Right hindlimb (tissue), 1 donor: ENCODE measurements at regions not wholly inside any gene's neighbourhood (a gene's known extent, or its start where the extent isn't known, plus 50 kb on each side); places are given as distances from the start of the nearest gene placed in this dataset.

Source experiments
- DNase-seq: peaks from one replicate; pipeline ENCODE4 v3.0.0-alpha.2; 2018

GRCh38 chr1:194288238-194288637 is 1101.8 kb upstream of the B3GALT2 start:
- no peak for DNase-seq

GRCh38 chr1:194281376-194281775 is 1095.0 kb upstream of the B3GALT2 start:
- DNase-seq, result no peak

DNA sequence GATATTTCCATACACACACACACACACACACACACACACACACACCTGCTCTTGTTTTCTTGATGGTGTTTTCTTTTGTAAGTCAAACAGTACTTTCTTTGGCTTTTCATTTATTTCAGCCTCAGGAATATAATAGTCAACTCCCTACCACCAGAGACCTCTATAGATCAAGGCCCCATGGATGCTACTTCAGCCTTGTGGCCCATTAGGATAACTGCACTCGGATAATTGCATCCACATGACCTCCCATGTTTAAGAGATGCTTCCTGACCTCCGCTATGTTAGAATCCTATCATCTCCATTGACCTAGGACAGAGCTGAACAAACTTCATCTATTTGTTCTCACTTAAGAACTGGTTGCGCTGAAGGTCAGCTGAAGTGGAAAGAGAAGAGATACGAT is 1094.0 kb upstream of the B3GALT2 start:
- no peak for DNase-seq

DNA sequence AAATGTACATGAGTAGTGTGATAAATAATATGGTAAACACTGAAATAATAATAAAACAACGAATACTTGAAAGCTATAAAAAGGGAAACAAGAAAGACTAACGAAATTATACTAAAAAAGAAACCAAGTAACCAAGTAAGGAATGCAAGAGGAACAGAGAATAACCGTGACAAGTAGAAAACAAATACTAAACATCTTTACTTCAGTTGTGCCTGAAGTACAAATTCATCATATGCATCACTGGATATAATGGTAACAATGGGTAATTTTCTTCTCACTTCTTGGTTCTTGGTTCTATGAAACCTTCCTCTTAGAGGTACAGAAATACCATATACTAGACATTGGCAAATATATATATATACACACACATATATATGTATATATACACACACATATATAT is 1093.6 kb upstream of the B3GALT2 start:
- no peak for DNase-seq

DNA sequence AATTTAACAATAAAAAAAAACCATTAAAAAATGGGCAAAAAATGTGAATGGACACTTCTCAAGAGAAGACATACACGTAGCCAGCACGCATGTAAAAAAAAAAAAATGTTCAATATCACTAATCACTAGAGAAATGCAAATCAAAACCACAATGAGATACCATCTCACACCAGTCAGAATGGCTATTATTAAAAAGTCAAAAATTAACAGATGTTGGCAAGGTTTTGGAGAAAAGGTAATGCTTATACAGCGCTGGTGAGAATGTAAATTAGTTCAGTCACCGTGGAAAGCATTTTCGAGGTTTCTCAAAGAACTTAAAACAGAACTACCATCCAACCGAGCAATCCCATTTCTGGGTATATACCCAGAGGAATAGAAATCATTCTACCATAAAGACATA is 1091.5 kb upstream of the B3GALT2 start:
- no peak for DNase-seq

DNA sequence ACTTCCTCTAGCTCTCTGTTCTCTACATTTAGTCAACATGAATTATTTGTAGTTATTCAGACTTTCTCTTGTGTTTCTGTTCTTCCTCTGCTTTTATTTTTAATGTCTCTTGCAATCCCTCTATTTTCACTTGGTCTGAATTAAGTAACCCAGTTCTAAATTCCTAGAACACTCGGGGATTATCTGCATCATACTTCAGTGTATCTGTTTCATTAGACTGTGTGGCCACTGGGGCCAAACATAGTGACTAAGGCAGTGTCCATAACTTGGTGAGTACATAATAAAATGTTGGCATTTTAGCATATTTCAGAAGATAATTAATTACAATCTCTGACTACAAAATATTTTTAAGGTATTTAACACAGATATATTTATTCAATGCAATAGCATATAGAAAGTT is 1087.2 kb upstream of the B3GALT2 start:
- no peak for DNase-seq

GRCh38 chr1:194268839-194269238 is 1082.4 kb upstream of the B3GALT2 start:
- no peak for DNase-seq

DNA sequence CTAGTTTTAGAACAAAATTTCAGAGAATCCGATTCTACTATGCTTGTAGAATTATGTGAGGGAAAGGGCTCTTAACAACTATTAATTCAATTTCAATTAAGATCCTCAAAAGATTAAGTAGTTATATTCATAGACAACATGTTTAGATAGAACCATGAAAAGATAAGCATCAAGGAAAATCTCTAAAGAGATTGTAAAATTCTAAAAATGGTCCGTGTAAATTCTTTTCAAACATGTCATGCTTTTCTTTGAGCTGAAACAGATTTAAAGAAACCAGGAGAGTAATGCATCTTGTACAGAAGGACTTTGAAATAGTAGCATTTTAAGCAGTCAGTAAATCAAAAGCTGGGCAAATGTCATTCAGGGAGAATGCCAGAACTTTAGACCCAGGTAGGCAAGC is 1080.6 kb upstream of the B3GALT2 start:
- no peak for DNase-seq

DNA sequence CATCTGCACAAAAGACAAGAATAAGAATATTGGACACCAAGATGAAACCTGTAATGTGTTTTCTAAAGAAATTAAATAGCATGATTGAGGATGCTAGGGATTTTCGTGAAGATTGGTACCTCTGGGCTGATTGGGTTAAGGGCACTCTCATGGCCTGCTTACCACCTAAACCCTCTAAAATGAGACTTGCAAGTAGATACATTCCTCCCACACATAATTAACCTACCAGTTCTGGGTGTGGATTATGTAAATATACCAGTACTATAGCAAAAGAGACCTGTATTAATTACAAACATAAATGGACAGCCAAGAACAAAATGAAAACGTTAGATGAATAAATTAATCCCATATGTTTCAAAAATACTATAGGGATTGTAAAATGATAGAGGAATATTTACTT is 1069.6 kb upstream of the B3GALT2 start:
- DNase-seq, result no peak

DNA sequence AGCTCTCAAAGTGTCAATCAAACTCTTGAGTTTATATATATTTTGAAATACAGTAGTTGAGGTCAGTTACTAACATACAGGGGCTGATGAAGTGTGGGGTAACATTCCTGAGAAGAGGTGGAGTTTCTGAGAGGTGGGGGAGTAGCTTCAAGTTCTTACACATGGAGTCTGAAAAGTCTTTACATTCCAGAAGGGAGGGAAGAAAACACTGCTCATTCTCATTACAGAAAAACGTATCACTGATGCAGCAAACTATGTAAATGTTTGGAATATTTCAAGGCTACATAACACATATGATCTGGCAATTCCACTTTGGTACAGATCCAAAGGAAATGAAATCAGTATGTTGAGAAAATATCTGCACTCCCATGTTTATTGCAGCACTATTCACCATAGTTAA is 1065.8 kb upstream of the B3GALT2 start:
- DNase-seq, result no peak

GRCh38 chr1:194241215-194241614 is 1054.8 kb upstream of the B3GALT2 start:
- no peak for DNase-seq

DNA sequence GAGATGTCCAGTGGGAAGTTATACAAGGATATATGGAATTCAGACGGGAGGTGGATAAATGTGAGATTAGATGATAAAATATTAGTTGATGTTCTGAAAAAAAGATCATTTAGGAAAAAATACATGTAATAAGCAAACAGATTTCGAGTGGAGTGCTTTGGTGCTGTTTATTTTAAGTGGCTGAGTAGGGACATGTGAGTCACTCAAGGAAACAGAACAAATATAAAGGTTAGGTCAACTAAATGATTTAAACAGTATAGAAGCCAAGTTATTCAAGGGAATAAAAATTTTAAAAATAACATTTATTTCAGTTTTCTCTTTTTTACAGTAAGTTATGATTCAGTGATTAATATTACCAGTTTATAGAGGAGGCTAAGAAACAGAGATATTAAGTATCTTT is 1046.7 kb upstream of the B3GALT2 start:
- DNase-seq, result no peak

DNA sequence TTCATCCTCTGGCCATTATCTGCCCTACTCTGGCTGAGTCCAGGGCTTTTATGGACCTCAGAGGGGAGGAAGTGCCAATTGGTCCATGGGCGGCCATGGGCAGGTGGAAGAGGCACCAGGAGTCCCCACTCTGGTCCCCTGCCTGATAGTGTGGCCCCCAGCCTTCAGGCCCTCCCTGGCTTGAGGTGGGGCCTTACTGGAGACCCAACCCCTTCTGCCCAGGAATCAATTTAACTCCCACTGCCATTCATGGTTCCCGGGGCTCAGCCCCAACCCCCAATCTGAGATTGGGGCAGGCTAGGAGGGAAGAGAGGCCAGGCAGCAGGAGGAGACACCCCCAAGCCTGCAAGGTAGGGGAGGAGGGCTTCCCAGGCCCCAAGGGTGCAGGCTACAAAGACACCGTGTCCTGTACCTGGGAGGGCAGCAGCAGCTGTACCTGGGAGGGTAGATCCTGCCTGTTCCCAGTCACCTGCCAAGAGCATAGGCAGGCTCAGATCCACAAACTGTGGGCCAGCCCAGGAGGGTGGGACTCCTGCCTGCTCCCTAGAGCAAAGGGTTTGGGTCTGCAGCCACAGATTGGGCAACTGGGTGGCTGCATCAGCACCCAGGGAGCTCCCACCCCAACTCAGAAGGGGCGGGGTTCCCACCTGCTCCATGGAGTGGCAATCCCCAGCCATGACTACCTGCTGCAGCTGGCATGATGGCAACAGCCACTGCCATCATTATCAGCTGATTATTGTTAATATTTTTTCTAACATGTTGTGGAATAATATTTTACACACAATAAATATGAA is 1044.1 kb upstream of the B3GALT2 start:
- DNase-seq, result no peak

- no peak for DNase-seq
Measured at GRCh38 chr1:194228427-194228826, 1042.0 kb upstream of the B3GALT2 start.

DNA sequence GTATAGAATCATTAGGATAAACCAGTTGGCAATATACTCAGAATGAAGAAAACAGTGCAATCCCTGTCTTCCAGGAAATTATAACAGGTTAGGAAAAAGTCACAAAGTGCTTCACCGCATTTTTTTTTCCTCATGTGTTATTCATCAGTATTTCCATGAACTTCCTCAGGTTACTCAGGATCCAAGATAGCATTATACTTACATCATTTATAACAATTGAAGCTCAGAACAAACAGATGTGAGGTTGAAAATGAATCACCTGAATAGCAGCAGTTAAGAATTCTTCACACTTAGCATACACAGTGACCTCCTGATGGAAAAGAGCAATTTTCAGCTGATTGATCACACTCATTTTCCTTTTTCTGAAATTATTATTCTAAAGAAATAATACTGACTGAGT is 1040.7 kb upstream of the B3GALT2 start:
- no peak for DNase-seq

GRCh38 chr1:194225821-194226220 is 1039.4 kb upstream of the B3GALT2 start:
- no peak for DNase-seq

DNA sequence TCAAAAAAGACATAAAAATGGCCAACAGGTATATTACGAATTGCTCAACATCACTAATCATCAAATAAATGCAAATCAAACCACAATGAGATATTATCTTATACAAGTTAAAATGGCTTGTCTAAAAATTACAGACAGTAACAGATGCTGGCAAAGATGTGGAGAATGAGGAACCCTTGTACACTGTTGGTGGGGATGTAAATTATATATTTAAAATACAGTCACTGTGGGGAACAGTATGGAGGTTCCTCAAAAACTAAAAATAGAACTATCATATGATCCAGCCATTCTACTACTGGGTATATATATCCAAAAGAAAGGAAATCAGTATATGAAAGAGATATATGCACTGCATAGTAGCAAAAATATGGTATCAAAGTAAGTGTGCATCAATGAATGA is 1037.2 kb upstream of the B3GALT2 start:
- no peak for DNase-seq

GRCh38 chr1:194215448-194215847 is 1029.0 kb upstream of the B3GALT2 start:
- no peak for DNase-seq

DNA sequence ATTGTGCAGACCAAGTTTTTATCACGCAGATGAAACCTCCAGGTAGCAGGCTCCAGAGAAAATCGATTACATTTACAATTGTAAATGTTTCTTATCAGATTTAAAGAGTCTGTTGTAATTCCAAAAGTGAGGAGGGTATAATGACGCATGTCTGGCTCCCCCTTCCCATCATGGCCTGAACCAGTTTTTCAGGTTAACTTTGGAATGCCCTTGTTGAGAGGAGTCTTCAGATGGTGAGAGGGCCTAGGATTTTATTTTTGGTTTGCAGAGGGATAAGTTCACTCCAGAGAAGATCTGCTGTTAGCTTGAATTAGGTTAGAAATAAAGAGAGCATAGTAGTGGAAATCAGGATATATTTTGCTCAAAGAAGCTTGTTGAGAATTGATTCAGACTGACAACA is 1028.3 kb upstream of the B3GALT2 start:
- DNase-seq, result no peak

DNA sequence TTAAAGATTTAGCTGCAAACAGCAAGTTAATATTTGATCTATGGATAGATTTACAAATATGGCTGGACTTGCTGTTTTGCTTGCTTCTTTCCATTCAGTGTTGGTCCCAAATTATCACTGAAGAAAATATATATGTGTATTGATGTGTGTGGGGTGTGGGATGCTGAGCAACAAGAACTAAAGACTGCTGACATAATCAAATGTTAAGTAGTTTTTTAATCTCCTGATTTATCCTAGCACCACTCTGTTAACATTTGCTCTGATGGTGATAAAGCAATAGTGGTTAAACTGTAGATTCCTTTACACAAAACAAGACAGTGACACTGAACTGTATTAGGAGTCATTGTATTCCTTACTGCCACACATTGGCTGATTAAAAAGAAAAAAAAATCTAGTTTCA is 1023.5 kb upstream of the B3GALT2 start:
- no peak for DNase-seq

GRCh38 chr1:194208674-194209073 is 1022.3 kb upstream of the B3GALT2 start:
- no peak for DNase-seq

- no peak for DNase-seq
Measured at GRCh38 chr1:194196562-194196961, 1010.1 kb upstream of the B3GALT2 start.

GRCh38 chr1:194194724-194195123 is 1008.3 kb upstream of the B3GALT2 start:
- DNase-seq, result no peak

- no peak for DNase-seq
Measured at GRCh38 chr1:194184974-194185373, 998.6 kb upstream of the B3GALT2 start.

DNA sequence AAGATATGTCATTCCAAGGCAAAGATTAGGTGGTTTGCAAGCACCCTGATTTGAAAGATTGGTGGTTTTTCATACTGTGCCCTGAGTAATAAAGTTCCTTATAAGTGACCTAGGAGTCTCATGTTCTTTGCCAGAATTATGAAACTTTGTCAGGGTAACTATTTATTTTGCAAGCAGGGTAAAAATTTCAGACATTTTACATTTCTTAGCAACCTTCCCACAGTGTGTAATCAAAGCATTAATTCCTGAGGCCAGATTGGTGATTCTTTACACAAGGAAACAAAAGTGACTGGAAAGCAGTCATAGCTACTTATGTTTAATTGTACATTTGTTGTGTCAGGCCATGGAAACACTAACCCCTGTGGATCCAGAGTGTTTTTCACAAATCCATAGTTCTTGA is 998.0 kb upstream of the B3GALT2 start:
- no peak for DNase-seq
